ENCODE measurements at regions not wholly inside any gene's neighbourhood (a gene's known extent, or its start where the extent isn't known, plus 50 kb on each side); places are given as distances from the start of the nearest gene placed in this dataset.
A peak's percentile ranks its signal among the peaks of the same experiment; 100 is the strongest.

GRCh38 chrX:13266641-13267345, 53.1 kb downstream of the ATXN3L start:
- H3K4me3 ChIP-seq = no peak overlapping the region
- H3K4me1 ChIP-seq = peaks cover 0 to 12% (median 0%) of the 10 kb centered on the region in 10 experiments; a peak in 4 of 20 replicates
- H3K27me3 ChIP-seq = peaks cover 0 to 24% (median 5%) of the 10 kb centered on the region in 11 experiments; a peak in 7 of 22 replicates
- no peaks in the 10 kb centered on the region for H3K36me3 ChIP-seq
- no peak for TF ChIP-seq Cebpa-rat (IDR thresholded peaks at IDR 0.05)
- peaks cover 0 to 10% (median 0%) of the 10 kb centered on the region in 11 experiments; a peak in 6 of 22 replicates for H3K9me3 ChIP-seq (replicated peaks in 1 of 11)
- no peak overlapping the region for H3K9ac ChIP-seq
- H3K27ac ChIP-seq = no peak overlapping the region
- no peaks in the 10 kb centered on the region for H4K20me1 ChIP-seq
- no peak overlapping the region for H3K4me2 ChIP-seq

- no peak overlapping the region for H3K4me2 ChIP-seq
- no peak overlapping the region for H3K4me3 ChIP-seq
- TF ChIP-seq Cebpa-rat (IDR thresholded peaks at IDR 0.05) = no peak
- peaks cover 0 to 10% (median 0%) of the 10 kb centered on the region in 11 experiments; a peak in 6 of 22 replicates for H3K9me3 ChIP-seq (replicated peaks in 1 of 11)
- peaks cover 0 to 24% (median 4%) of the 10 kb centered on the region in 11 experiments; a peak in 7 of 22 replicates for H3K27me3 ChIP-seq
- H4K20me1 ChIP-seq = no peaks in the 10 kb centered on the region
- peaks cover 0 to under 1% (median 0%) of the 10 kb centered on the region in 10 experiments; a peak in 1 of 20 replicates for H3K4me1 ChIP-seq
- H3K36me3 ChIP-seq = no peaks in the 10 kb centered on the region
- no peak overlapping the region for H3K27ac ChIP-seq
- H3K9ac ChIP-seq = no peak overlapping the region
Measured at GRCh38 chrX:13265549-13266132, 54.2 kb downstream of the ATXN3L start.

GRCh38 chrX:13265111-13265510, 54.7 kb downstream of the ATXN3L start:
- H3K9ac ChIP-seq = no peak overlapping the region
- H4K20me1 ChIP-seq = no peaks in the 10 kb centered on the region
- H3K36me3 ChIP-seq = no peaks in the 10 kb centered on the region
- H3K27ac ChIP-seq = no peak overlapping the region
- H3K27me3 ChIP-seq = peaks cover 0 to 24% (median 4%) of the 10 kb centered on the region in 11 experiments; a peak in 7 of 22 replicates
- peaks cover 0 to 10% (median 0%) of the 10 kb centered on the region in 11 experiments; a peak in 6 of 22 replicates for H3K9me3 ChIP-seq (replicated peaks in 1 of 11)
- H3K4me3 ChIP-seq = no peak overlapping the region
- no peak for TF ChIP-seq Cebpa-rat (IDR thresholded peaks at IDR 0.05)
- H3K4me1 ChIP-seq = no peaks in the 10 kb centered on the region
- H3K4me2 ChIP-seq = no peak overlapping the region

- H3K4me1 ChIP-seq = no peaks in the 10 kb centered on the region
- TF ChIP-seq Cebpa-rat (IDR thresholded peaks at IDR 0.05) = no peak
- no peak overlapping the region for H3K4me3 ChIP-seq
- peaks cover 0 to 16% (median 6%) of the 10 kb centered on the region in 11 experiments; a peak in 12 of 22 replicates for H3K9me3 ChIP-seq (replicated peaks in 1 of 11)
- no peak overlapping the region for H3K9ac ChIP-seq
- H3K4me2 ChIP-seq = no peak overlapping the region
- H3K36me3 ChIP-seq = no peaks in the 10 kb centered on the region
- peaks cover 0 to 16% (median 0%) of the 10 kb centered on the region in 11 experiments; a peak in 6 of 22 replicates for H3K27me3 ChIP-seq
- H4K20me1 ChIP-seq = no peaks in the 10 kb centered on the region
- H3K27ac ChIP-seq = no peak overlapping the region
Measured at GRCh38 chrX:13263560-13264251, 56.1 kb downstream of the ATXN3L start.

GRCh38 chrX:13261348-13261747, 58.5 kb downstream of the ATXN3L start:
- Histone ChIP-seq H3K36me3 (no peaks in the 10 kb centered on the region), H3K27me3 (peaks cover 0 to 21% (median 0%) of the 10 kb centered on the region in 11 experiments; a peak in 6 of 22 replicates), H3K4me2 (no peak overlapping the region), H3K4me1 (peaks cover 6 to 18% (median 15%) of the 10 kb centered on the region in 10 experiments; a peak in 17 of 20 replicates), H3K9me3 (replicated peaks in 1 of 11) (peaks cover 0 to 19% (median 10%) of the 10 kb centered on the region in 11 experiments; a peak in 12 of 22 replicates), H3K9ac (no peak overlapping the region), H3K27ac (no peak overlapping the region), H3K4me3 (no peak overlapping the region), H4K20me1 (no peaks in the 10 kb centered on the region)
- no peak for TF ChIP-seq Cebpa-rat (IDR thresholded peaks at IDR 0.05)

- Histone ChIP-seq H4K20me1 (no peaks in the 10 kb centered on the region), H3K4me2 (no peak overlapping the region), H3K27ac (no peak overlapping the region), H3K9ac (no peak overlapping the region), H3K36me3 (no peaks in the 10 kb centered on the region), H3K9me3 (replicated peaks in 1 of 11) (peaks cover 0 to 19% (median 10%) of the 10 kb centered on the region in 11 experiments; a peak in 12 of 22 replicates), H3K4me3 (no peak overlapping the region), H3K4me1 (peaks cover 8 to 22% (median 17%) of the 10 kb centered on the region in 10 experiments; a peak in 17 of 20 replicates), H3K27me3 (peaks cover 0 to 25% (median 0%) of the 10 kb centered on the region in 11 experiments; a peak in 6 of 22 replicates)
- TF ChIP-seq Cebpa-rat (IDR thresholded peaks at IDR 0.05) = no peak
Measured at GRCh38 chrX:13260598-13260997, 59.3 kb downstream of the ATXN3L start.

- H3K4me3 ChIP-seq = no peak overlapping the region
- peaks cover 0 to 13% (median 0%) of the 10 kb centered on the region in 11 experiments; a peak in 5 of 22 replicates for H3K27me3 ChIP-seq
- peaks cover 17 to 40% (median 21%) of the 10 kb centered on the region in 10 experiments for H3K4me1 ChIP-seq
- no peak for TF ChIP-seq Cebpa-rat (IDR thresholded peaks at IDR 0.05)
- no peak overlapping the region for H3K27ac ChIP-seq
- no peaks in the 10 kb centered on the region for H3K36me3 ChIP-seq
- no peak overlapping the region for H3K9ac ChIP-seq
- H3K9me3 ChIP-seq (replicated peaks in 1 of 11) = peaks cover 0 to 19% (median 10%) of the 10 kb centered on the region in 11 experiments; a peak in 12 of 22 replicates
- no peaks in the 10 kb centered on the region for H4K20me1 ChIP-seq
- H3K4me2 ChIP-seq = no peak overlapping the region
Measured at GRCh38 chrX:13258725-13259124, 61.1 kb downstream of the ATXN3L start.

- Histone ChIP-seq H3K27me3 (peaks cover 0 to 9% (median 0%) of the 10 kb centered on the region in 11 experiments; a peak in 3 of 22 replicates), H3K27ac (no peak overlapping the region), H3K9ac (no peak overlapping the region), H4K20me1 (no peaks in the 10 kb centered on the region), H3K36me3 (no peaks in the 10 kb centered on the region; a peak in 1 of 22 replicates), H3K9me3 (replicated peaks in 1 of 11) (peaks cover 3 to 20% (median 13%) of the 10 kb centered on the region in 11 experiments; a peak in 19 of 22 replicates), H3K4me1 (peaks cover 17 to 47% (median 25%) of the 10 kb centered on the region in 10 experiments), H3K4me3 (no peak overlapping the region), H3K4me2 (peak overlapping the region in 7 of 11 experiments; percentile 9 to 59 (median 33); a peak in 12 of 22 replicates)
- no peak for TF ChIP-seq Cebpa-rat (IDR thresholded peaks at IDR 0.05)
Measured at GRCh38 chrX:13258052-13258444, 61.8 kb downstream of the ATXN3L start.
